Urothelium cell line (cell line): ENCODE measurements at regions not wholly inside any gene's neighbourhood (a gene's known extent, or its start where the extent isn't known, plus 50 kb on each side); places are given as distances from the start of the nearest gene placed in this dataset.
A peak's percentile ranks its signal among the peaks of the same experiment; 100 is the strongest.

Experiments
- DNase-seq: peaks from one replicate; pipeline ENCODE4 v3.0.0; 2011; ENCODE audit warnings: low spot score, mixed read lengths
- FAIRE-seq: peaks from 2 replicates; lab custom pipeline; 2011; peaks lifted over from hg19 to GRCh38; lab: Jason Lieb, UNC

- no peak for FAIRE-seq
- DNase-seq = no peak
These were observed 364.3 kb upstream of the USP24 start for GRCh38 chr1:55579332-55580001.

GRCh38 chr1:55578646-55579045 is 363.5 kb upstream of the USP24 start:
- no peak for DNase-seq
- no peak for FAIRE-seq

DNA sequence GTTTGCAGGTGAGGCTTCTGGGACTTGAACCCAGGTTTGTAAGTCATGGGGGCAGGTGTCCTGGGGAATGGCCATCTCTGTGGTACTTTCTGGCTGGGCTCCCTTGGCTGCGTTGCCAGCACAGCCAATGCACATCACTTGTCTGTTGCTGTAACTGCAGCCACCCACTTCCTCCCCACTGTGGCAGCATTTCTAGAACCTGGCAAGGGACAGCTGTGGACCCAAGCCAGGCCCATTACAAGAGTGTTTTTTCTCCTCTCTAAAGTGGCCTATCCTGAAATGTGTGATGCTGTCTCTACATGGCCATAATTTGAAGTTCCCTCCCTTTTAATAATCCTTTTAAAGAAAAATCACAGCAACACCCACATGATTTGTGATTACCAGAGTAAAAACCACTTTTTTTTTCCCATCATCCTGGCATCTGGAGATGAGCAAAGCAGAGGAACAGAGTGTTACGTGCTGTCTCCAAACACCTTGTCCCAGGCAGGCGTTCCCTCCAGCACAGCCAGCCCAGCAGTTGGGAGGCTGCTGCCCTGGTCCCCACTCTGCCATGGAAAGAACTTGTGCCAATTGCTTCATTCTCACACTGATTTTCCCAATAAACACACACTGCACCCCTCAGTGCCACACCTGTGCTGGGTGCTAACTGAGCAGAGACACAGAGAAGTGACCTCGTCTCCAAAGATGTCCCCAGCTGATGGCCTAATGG is 360.6 kb upstream of the USP24 start:
- DNase-seq = no peak
- no peak for FAIRE-seq

DNA sequence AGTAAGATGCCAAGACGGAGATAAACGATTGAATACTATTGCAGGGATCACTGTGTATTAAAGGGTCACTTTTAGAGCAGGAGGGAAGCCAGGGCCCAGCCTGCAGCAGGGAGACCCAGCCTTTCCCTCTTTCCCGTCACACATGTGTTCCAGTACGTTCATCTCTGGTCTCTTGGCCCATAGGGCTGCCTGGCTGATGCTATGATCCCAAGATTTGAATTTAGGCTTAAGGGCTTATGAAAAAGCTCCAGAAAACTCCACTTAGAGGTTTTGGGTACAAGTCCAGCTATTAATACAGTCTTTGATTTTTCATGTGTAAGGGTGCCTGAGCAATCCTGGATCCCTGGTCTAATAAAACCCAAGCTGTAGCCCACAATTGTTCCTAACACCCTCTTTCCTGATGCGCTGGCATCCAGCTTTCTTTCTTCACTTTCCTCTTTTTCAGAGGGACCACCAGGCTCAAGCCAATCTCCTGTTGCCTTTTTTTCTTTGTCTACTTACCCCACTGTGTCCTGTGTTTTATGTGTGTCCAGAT is 359.6 kb upstream of the USP24 start:
- DNase-seq (no peak), FAIRE-seq (no peak)

DNA sequence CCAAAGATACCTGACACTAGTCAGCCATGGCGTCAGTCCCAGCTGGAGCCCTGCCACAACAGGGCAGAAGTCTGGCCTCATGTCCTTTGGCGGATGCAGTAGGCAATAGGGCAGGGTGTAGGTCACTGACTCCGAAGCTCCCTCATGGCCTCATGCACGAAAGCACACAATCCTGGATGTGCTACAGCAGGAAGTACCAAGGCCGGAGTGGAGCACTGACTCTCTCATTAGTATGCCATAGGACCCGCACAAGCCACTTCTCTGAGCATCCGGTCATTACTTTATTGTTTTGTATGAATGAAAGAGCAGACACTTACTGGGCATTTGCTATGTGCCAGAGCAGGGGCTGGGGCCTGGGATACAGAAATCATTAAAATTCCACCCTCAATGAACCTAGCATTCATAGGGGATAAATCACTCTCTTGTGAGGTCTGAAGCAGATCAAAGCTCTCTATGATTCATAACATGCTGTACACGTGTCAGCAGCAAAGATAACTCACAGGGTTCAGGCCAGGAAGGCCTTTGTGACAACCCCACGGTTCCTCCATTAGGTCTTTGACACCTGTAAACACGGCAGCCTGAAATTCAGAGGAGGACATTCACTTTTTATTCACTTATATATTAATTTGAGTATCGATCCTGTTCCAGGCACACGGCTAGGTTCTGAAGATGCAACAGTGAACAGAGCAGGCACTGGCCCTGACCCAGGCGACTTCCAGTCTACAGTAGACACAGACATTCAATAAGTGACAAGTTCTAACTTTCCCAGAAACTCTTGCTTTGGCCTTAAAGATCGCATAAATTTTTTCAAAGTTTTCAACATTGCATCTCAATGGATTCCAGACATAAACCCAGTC is 357.9 kb upstream of the USP24 start:
- FAIRE-seq = peak; percentile 44

DNA sequence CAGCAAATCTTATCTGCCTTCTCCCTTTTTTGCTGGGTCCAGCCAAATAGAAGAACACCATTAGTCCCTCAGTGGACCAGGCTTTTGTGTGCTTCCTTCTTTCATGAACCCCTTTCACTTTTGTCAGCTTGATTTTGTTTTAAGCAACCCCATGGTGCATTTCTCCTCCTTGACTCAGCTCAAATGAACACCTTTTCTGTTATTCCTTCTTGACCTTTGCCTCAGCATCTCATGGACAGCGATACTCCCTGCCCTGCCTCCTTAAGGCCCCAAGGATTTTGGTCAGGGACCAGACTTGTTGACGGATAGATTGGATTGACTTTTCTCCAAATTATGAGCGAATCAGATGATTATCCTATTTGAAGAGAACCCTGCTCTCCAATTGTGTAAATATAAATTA is 356.6 kb upstream of the USP24 start:
- FAIRE-seq = no peak
- DNase-seq = no peak

More for the DNA sequence above, 357.9 kb upstream of the USP24 start:
- peak; percentile 61 for DNase-seq

- FAIRE-seq = no peak
- DNase-seq = no peak
These were observed 354.3 kb upstream of the USP24 start for GRCh38 chr1:55569417-55569816.

DNA sequence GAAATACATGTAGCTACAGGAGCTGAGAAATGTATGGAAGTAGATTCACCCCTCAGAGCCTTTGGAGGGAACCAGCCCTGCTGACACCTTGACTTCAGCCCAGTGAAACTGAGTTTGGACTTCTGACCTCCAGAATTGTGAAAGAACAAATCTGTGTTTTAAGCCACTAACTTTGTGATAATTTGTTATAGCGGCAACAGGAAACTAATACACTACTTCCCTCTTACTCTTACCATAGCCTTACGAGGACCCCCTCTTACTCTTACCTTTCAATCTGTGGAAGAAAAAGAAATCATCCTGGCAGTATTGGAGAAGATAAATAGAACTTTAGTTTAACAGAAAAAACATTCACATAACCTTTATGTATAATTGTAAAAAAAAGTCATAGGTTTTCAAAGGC is 353.6 kb upstream of the USP24 start:
- FAIRE-seq = no peak
- no peak for DNase-seq

DNA sequence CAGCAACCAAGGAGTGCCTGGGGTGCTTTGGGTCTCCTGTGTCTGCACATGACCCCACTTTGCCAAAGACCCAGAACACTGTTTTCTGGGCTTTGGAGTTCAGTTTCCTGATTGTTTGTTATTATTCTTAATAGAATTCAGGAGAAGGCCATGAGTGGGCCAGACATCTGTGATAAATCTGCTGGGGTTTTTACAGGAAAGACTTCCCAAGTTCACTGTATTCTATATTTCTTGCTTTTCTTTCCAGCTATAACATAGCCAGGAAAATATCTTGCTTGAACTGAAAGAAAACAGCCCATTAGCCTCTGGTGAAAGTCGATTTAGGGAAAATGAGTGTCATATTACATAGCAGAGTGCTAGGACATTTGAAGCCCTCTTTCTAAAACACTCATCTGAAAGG is 345.1 kb upstream of the USP24 start:
- no peak for DNase-seq
- no peak for FAIRE-seq

DNA sequence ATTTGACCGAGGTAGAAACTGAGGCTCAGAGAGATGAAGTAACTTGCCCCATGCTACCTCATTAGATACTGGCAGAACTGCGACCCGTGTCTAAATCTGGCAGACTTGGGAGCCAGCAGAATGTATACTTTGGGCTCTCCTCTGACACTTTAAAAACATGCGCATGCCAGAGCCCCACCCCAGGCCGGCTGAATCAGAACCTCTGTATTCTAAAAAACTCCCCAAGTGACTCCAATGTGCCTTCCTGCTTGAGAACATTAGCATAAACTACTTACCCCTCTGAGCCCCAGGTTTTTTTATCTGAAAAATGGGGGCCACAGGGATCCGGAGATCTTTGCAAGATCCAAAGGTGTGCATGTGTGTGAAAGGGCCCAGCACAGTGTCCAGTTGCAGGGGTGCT is 344.7 kb upstream of the USP24 start:
- DNase-seq (no peak), FAIRE-seq (no peak)

DNA sequence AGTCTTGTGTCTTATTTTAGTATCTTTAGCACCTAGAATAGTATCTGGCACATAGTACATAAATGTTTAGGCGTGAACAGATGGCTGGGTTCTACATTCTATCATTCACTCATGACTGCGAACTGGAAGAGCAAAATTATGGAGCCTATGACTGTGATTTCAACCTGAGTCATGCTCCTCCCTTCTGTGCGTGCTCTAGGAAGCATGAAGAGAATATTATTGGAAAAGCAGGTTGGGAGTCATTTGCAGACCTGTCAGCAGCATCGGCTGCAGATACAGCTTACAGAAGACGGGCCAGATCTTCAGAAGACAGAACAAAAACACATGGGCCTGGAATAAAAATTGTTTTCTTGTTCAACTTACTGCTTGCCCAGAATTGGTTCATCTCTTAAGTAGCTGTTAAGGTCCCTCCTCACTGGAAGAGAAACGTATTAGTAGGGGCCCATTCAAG is 344.0 kb upstream of the USP24 start:
- FAIRE-seq (no peak), DNase-seq (no peak)

DNA sequence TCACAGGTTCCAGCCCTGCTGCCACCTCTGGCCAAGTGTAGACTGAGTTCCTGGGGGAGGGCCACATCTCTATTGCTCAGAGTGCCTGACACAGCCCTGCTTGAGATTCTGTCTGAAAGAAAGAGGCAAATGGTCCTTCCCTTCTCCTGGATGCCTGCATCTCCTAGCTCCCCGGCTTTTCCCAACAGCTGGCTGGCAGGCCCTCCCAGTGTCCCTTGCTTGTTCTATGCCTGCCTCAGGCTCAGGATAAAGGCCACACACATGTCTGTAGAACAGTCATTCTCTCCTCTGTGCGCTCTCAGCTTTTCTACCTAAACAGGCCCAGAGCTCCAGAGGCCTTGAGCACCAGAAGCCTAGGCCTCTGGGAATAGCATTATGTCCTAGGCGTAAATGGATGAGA is 343.4 kb upstream of the USP24 start:
- FAIRE-seq (no peak), DNase-seq (no peak)

GRCh38 chr1:55555956-55556725 is 341.0 kb upstream of the USP24 start:
- DNase-seq = no peak
- no peak for FAIRE-seq

DNA sequence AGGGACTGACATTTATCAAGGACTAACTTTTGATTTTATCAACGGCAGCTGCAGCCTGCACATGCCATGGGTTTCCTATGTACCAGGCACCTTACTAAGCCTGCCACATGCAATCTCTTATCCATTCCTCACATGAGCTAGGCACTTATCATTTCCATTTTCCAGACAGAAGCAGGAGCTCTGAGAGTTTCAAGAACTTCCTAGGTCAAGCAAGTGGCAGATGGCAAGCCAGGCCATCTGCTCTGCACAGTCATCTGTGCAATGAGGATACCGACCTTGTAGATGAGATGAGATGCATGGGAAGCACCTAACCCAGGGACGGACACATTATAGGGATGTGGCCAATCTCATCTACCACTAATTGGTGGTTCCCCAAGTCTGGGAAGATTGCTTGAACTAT is 339.4 kb upstream of the USP24 start:
- FAIRE-seq = no peak
- no peak for DNase-seq

DNA sequence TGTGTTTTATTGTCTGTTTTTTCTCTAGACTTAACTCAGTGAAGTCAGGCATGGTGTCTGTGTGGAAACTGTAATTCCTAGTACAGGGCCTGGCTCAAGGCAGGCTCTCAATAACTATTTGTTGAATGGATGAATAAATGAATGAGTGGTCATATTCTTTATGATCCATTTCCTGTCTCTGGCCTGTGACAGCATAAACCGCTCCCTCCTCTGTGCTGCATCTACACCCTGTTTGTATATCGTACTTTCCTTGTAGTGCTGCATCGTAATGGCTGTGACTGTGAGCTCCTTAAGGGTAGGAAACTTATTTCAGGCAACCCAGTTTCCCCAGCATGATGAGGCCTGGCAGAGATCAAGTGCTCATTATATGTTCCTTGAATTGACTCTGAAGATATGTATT is 337.5 kb upstream of the USP24 start:
- no peak for DNase-seq
- FAIRE-seq = no peak

DNA sequence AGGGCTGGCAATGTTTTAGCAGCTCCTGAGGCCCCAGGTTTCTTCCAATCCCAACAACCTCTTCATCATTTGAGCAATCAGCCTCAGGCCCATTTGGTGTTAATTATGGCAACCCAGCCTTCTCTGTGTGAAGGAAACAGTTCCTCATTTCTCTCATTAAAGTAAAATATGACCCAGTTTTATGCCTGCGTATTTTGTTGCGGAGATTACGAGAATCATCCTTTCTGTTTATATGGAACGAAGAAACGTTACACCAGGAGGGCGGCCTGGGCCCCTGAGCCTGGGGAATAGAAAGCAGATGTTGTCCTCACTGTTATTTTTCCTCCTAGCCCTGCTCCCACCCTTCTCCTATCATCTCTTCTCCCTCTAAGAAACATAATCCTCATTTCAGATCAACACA is 332.2 kb upstream of the USP24 start:
- DNase-seq (no peak), FAIRE-seq (no peak)

DNA sequence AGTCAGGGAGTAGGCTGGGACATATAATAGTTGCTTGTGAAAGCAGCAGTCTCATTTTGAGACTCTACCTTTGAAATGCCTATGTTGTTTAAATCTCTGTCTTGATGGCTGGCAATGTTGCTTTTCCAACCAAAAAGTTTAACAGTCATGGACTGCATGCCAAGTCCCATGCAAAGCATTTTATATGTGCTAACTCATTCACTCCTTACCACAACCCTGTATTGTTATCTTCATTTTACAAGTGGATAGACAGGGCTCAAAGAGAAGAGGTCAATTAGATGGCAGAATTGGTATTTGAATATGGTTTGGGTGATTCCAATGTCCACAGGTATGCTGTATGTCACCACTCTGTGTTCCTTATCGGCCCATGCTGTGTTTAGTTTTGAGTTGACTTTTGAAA is 331.4 kb upstream of the USP24 start:
- no peak for FAIRE-seq

GRCh38 chr1:55544826-55545225 is 329.7 kb upstream of the USP24 start:
- DNase-seq = no peak
- FAIRE-seq = no peak

More for the DNA sequence above, 331.4 kb upstream of the USP24 start:
- no peak for DNase-seq

DNA sequence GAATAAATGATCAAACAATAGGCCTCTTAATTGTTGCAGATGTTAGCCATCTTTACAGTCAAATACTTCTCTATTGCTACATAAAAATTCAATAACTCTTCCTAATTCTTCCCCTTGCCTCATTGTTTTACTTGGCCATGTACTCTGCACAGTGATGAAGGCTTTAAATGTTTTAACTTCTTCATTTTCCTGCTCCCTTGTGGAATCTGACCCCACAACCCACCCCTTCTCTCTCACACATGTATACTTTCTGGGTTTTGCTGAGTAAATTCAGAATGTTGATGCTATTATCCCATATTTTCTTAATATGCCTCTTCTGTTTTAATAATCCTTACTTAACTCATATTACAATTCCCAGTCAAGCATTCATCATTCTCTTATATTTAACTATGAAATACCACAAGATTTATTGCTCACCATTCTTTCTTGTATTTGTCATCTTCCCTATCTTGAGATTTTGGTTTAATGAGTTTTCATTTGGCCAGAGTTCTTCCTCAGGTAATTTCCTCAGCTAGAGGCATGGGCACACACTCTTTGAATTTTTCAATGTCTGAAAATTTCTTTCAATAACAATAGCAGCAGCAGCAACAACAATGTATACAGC is 327.8 kb upstream of the USP24 start:
- FAIRE-seq (no peak), DNase-seq (no peak)

DNA sequence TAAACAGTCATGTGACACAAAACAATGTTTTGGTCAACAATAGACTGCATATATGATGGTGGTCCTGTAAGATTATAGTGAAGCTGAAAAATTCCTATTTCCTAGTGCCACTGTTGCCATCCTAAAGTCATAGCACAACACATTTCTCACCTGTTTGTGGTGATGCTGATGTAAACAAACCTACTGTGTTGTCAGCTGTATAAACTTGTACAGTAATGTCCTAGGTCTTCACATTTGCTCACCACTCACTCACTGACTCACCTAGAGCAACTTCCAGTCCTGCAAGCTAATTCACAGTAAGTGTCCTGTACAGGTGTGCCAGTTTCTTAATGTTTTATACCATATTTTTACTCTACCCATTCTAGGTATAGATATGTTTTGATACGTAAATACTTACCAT is 326.1 kb upstream of the USP24 start:
- peak; percentile 30 for FAIRE-seq
- DNase-seq = no peak
